Upper lobe of left lung (tissue), 6 donors: ENCODE measurements at regions not wholly inside any gene's neighbourhood (a gene's known extent, or its start where the extent isn't known, plus 50 kb on each side); places are given as distances from the start of the nearest gene placed in this dataset.

Source experiments
- ATAC-seq, 2 donors: fragments of 200-7000 bp; cut with Tn5 transposase; one replicate each; pipeline ENCODE4 v1.9.1; 2022; ENCODE audit warnings: mild to moderate bottlenecking in 2 of 2, moderate library complexity in 2 of 2; ENCODE audit not compliant: low FRiP score in 2 of 2
- DNase-seq, 2 donors: peaks; one replicate each; pipeline ENCODE4 v3.0.0-alpha.2; 2019 to 2020
- H3K27ac ChIP-seq, 4 donors: fragments of 200-600 bp; sonication (generic); one replicate each; pipeline ENCODE4 v1.5.1; 2016 to 2019
- H3K27me3 ChIP-seq, 4 donors: fragments of 200-600 bp; sonication (generic); one replicate each; pipeline ENCODE4 v1.5.1; 2017 to 2019
- H3K36me3 ChIP-seq, 4 donors: fragments of 200-600 bp; sonication (generic); one replicate each; pipeline ENCODE4 v1.5.1; 2016 to 2019
- H3K4me1 ChIP-seq, 4 donors: fragments of 200-600 bp; sonication (generic); one replicate each; pipeline ENCODE4 v1.5.1; 2018 to 2019
- H3K4me3 ChIP-seq, 4 donors: fragments of 200-600 bp; sonication (generic); one replicate each; pipeline ENCODE4 v1.5.1; 2017 to 2019; ENCODE audit warnings: mild to moderate bottlenecking in 2 of 4, moderate library complexity in 1 of 4
- H3K9me3 ChIP-seq, 4 donors: fragments of 200-600 bp; sonication (generic); one replicate each; pipeline ENCODE4 v1.5.1; 2018 to 2019
- CTCF ChIP-seq, 6 experiments: fragments of 450-650 bp in 4 of 6; fragments of 200-600 bp in 2 of 6; sonication (generic) in 2 of 6; IDR thresholded peaks; one replicate each; pipeline ENCODE4 v1.5.1; 2016 to 2019; ENCODE audit warnings: antibody characterized with exemption in 6 of 6
- EP300 ChIP-seq, 4 donors: sonication (generic); formaldehyde crosslinking; IDR thresholded peaks; one replicate each; pipeline ENCODE4 v1.5.1; 2017; ENCODE audit warnings: antibody characterized with exemption in 4 of 4, control low read depth in 2 of 4
- POLR2A ChIP-seq, 4 donors: fragments of 450-650 bp; IDR thresholded peaks; one replicate each; pipeline ENCODE4 v1.5.1; 2016 to 2017; ENCODE audit warnings: antibody characterized with exemption in 4 of 4, mild to moderate bottlenecking in 2 of 4
- POLR2AphosphoS5 ChIP-seq, 2 donors: sonication (generic); formaldehyde crosslinking; IDR thresholded peaks; one replicate each; pipeline ENCODE4 v1.5.1; 2017; ENCODE audit warnings: antibody characterized with exemption in 2 of 2
- WGBS, 2 donors: methylation state at CpG; one replicate each; pipeline ENCODE4 v1.1.5; 2017 to 2018; 5-methylcytosine and 5-hydroxymethylcytosine counted together
- donor health status: DM: no; HTN: no; CAD: no; lungs with moderate emphysema.
- donor health status: DM: no; HTN: yes; CAD: no; lungs with severe emphysema.

- WGBS, 2 donors = 74 to 78% methylated on average over 4 of the region's 4 CpGs
Measured at GRCh38 chr2:215850380-215850779, 163.0 kb downstream of the MREG start.

GRCh38 chr2:215849771-215850170 lies 163.6 kb downstream of the MREG start:
- 65 to 66% methylated on average over 6 of the region's 6 CpGs for WGBS, 2 donors
- no peak for DNase-seq
- H3K9me3 ChIP-seq = no peaks in the 10 kb centered on the region

More at GRCh38 chr2:215850380-215850779, 163.0 kb downstream of the MREG start:
- Histone ChIP-seq H3K9me3 (no peaks in the 10 kb centered on the region), H3K36me3 (no peaks in the 10 kb centered on the region), H3K27ac (no peak overlapping the region), H3K27me3 (no peaks in the 10 kb centered on the region), H3K4me1 (peaks cover 0 to 4% (median 0%) of the 10 kb centered on the region in 4 donors), H3K4me3 (no peak overlapping the region)
- DNase-seq (no peak), ATAC-seq (no peak)
- TF ChIP-seq CTCF (IDR thresholded peaks at IDR 0.05) (no peak), POLR2AphosphoS5 (IDR thresholded peaks at IDR 0.05) (no peak), POLR2A (IDR thresholded peaks at IDR 0.05) (no peak), EP300 (IDR thresholded peaks at IDR 0.05) (no peak)

GRCh38 chr2:215848698-215849097 lies 164.7 kb downstream of the MREG start:
- WGBS, 2 donors = 85% methylated on average over 2 of the region's 2 CpGs; no CpG with 5 or more reads in 1 of the 2 donors
- H3K27ac ChIP-seq = no peak overlapping the region
- ATAC-seq (no peak), DNase-seq (no peak)
- TF ChIP-seq POLR2A (IDR thresholded peaks at IDR 0.05) (no peak), POLR2AphosphoS5 (IDR thresholded peaks at IDR 0.05) (no peak), CTCF (IDR thresholded peaks at IDR 0.05) (no peak), EP300 (IDR thresholded peaks at IDR 0.05) (no peak)
- H3K4me1 ChIP-seq = peaks cover 0 to 4% (median 0%) of the 10 kb centered on the region in 4 donors
- no peaks in the 10 kb centered on the region for H3K27me3 ChIP-seq
- H3K9me3 ChIP-seq = no peaks in the 10 kb centered on the region
- no peak overlapping the region for H3K4me3 ChIP-seq
- H3K36me3 ChIP-seq = no peaks in the 10 kb centered on the region

More at GRCh38 chr2:215849771-215850170, 163.6 kb downstream of the MREG start:
- Histone ChIP-seq H3K4me3 (no peak overlapping the region), H3K27me3 (no peaks in the 10 kb centered on the region), H3K36me3 (no peaks in the 10 kb centered on the region), H3K4me1 (peaks cover 0 to 4% (median 0%) of the 10 kb centered on the region in 4 donors), H3K27ac (no peak overlapping the region)
- TF ChIP-seq EP300 (IDR thresholded peaks at IDR 0.05) (no peak), POLR2AphosphoS5 (IDR thresholded peaks at IDR 0.05) (no peak), CTCF (IDR thresholded peaks at IDR 0.05) (no peak), POLR2A (IDR thresholded peaks at IDR 0.05) (no peak)
- ATAC-seq = no peak

GRCh38 chr2:215848146-215848545 lies 165.2 kb downstream of the MREG start:
- Histone ChIP-seq H3K4me1 (peaks cover 0 to 4% (median under 1%) of the 10 kb centered on the region in 4 donors), H3K27ac (no peak overlapping the region), H3K36me3 (no peaks in the 10 kb centered on the region), H3K4me3 (no peak overlapping the region), H3K9me3 (no peaks in the 10 kb centered on the region), H3K27me3 (no peaks in the 10 kb centered on the region)
- TF ChIP-seq POLR2AphosphoS5 (IDR thresholded peaks at IDR 0.05) (no peak), POLR2A (IDR thresholded peaks at IDR 0.05) (no peak), CTCF (IDR thresholded peaks at IDR 0.05) (no peak), EP300 (IDR thresholded peaks at IDR 0.05) (no peak)
- ATAC-seq = no peak
- no peak for DNase-seq
- WGBS, 2 donors = 66 to 84% methylated on average over 3 of the region's 3 CpGs

GRCh38 chr2:215847718-215848117 lies 165.6 kb downstream of the MREG start:
- Histone ChIP-seq H3K36me3 (no peaks in the 10 kb centered on the region), H3K27me3 (no peaks in the 10 kb centered on the region), H3K4me1 (peaks cover 0 to 4% (median 1%) of the 10 kb centered on the region in 4 donors), H3K27ac (no peak overlapping the region), H3K4me3 (no peak overlapping the region), H3K9me3 (no peaks in the 10 kb centered on the region)
- TF ChIP-seq POLR2A (IDR thresholded peaks at IDR 0.05) (no peak), POLR2AphosphoS5 (IDR thresholded peaks at IDR 0.05) (no peak), EP300 (IDR thresholded peaks at IDR 0.05) (no peak), CTCF (IDR thresholded peaks at IDR 0.05) (no peak)
- DNase-seq = no peak
- ATAC-seq = no peak
- WGBS, 2 donors = 71 to 78% methylated on average over 6 of the region's 6 CpGs
